GM19239 (cell line): ENCODE measurements at regions not wholly inside any gene's neighbourhood (a gene's known extent, or its start where the extent isn't known, plus 50 kb on each side); places are given as distances from the start of the nearest gene placed in this dataset.
A peak's percentile ranks its signal among the peaks of the same experiment; 100 is the strongest.
"Not testable (repeated sequence)": the region's sequence is repeated elsewhere in the genome, so short reads cannot be mapped to it uniquely, and the experiment has no call there.

Experiments
- DNase-seq: peaks from one replicate; pipeline ENCODE4 v3.0.0; 2011; ENCODE audit warnings: low spot score; ENCODE audit not compliant: insufficient read length
- FAIRE-seq: peaks from 2 replicates; lab custom pipeline; 2011; peaks lifted over from hg19 to GRCh38; lab: Jason Lieb, UNC

DNA sequence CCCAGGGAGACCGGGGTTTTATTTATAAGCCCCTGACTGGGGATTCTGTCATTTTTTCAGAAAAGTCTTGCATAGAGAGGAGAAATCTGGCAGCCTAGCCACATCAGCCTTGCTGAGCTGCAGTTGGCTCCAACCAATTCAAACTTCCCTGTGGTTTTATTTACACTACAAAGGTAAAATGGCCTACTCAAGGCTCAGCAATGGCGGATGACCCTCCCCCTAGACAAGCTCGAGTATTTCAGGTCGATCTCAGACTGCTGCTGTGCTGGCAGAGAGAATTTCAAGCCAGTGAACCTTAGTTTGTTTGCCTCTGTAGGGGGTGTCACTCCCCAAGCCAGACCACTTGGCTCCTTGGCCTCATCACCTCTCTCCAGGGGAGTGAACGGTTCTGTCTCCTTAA is 52.9 kb downstream of the CDY2A start:
- DNase-seq, FAIRE-seq: not testable (repeated sequence)

DNA sequence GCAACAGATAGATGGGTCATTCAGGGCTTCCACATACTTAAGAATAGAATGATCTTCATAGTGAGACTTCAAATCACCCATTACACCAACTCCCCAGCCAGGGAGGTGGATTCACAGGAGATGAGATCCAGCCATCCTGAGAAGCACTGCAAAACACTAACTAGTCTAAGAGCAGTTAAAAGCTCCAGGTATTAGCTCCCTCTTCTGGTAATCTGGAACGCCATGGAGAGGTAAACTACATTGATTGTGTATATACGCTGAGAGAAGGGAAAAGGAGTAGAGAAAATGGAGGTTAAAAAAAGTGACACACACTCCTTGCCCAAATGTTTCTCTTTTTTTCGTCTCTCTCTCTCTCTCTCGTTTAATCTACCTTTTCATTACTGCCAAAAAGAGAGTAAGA is 60.3 kb downstream of the CDY2A start:
- FAIRE-seq, DNase-seq: not testable (repeated sequence)

DNA sequence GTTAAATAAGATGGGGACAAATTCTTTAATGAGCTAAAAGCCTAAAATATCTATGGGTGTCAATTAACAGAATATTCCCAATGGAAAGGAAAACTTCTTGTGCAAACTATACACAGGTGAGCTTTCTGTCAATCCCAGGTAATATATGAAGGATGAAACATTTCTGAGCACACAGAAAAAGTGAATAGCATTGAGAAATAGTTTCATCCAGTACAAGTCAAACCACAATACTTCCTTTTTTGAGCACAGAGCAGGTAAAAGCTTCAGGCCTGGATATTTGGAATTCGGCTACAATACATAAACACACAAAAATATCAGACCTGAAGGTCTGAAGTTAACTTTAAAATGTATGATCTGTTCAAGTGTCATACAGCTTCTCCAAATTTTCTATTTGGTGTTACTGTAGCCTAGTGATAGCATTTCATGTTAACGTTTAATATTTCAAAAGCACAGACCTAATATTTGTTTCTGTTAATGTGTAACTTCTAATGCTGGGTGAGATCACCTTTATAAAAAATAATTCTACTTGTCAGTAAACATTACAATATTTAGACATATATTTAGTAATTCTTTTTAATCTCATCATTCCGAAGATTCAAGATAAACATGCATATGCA is 60.9 kb downstream of the CDY2A start:
- not testable (repeated sequence) for FAIRE-seq

DNA sequence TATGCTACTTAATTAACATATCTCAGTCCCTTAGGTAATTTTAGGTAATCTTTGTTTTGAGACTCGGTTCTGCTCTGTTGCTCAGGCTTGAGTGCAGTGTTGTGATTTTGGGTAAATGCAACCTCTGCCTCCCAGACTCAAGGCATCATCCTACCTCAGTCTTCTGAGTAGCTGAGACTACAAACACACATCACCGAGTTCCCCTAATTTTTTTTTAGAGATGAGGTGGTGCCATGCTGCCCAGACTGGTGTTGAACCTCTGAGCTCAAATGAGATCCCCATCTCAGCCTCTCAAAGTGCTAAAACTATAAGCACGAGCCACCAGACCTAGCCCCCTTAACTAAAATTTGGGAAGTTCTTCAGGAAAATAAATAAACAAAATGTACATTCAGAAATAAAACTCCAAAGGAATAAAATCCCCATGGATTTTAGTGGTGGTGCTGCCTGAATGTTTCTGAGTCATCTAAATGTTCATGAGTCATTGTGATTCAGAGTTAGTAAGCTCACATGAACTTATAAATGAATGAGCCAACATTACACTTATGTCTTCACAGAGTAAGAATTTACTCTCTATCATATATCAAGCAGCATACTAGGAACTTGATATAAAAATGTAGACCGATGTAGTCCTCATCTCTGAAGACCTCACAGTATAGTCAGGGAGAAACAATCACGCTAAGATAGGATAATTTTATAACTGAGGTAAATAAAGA is 62.5 kb downstream of the CDY2A start:
- FAIRE-seq, DNase-seq: not testable (repeated sequence)

More for the DNA sequence above, 60.9 kb downstream of the CDY2A start:
- DNase-seq: not testable (repeated sequence)

DNA sequence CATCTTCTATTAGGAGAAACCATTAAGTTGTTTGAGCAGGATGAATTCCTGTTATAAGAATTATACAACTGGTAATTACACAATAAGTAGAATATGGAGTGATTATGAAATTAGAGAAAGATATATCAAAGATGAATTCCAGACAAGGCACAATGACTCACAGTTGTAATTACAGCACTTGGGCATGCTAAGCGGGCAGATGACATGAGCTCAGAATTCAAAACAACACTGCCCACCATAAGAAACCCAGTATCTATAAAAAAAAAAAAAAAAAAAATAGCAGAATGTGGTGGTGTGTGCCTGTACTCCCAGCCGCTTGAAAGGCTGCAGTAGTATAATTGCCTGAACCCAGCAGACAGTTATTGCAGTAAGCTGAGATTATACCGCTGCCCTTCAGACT is 67.4 kb downstream of the CDY2A start:
- not testable (repeated sequence) for FAIRE-seq, DNase-seq

DNA sequence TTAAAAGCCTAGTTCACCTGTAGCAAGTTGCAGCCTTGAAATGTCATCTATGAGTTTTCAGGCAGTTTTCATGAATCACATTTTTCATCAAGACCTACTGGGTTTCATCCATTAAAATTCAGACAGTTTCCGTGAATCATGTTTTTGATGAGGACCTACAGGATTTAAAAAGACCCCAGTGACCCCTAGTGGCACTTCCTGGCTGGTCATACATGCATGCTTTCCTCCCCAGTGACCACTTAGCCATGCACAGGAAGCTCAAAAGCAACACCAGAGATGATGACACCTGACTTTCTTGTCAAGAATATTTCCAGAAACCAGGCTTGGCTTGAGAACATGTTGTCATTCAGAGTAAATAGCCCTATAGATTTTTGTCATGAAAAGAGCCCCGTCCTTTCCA is 80.1 kb downstream of the CDY2A start:
- FAIRE-seq, DNase-seq: not testable (repeated sequence)

DNA sequence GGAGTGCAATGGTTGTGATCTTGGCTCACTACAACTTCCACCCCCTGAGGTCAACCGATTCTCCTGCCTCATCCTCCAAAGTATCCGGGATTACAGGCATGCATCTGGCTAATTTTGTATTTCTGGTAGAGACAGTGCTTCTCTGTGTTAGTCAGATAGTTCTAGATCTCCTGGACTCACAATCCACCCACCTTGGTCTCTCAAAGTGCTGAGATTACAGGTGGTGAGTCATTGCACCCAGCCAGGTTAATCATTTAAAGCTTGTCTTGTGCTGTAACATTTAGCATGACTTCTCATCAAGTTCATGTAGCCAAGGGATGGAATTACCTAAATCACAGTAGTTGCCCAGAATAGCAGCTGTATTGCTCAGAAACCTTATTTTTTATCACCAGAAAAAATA is 92.8 kb downstream of the CDY2A start:
- not testable (repeated sequence) for DNase-seq, FAIRE-seq

DNA sequence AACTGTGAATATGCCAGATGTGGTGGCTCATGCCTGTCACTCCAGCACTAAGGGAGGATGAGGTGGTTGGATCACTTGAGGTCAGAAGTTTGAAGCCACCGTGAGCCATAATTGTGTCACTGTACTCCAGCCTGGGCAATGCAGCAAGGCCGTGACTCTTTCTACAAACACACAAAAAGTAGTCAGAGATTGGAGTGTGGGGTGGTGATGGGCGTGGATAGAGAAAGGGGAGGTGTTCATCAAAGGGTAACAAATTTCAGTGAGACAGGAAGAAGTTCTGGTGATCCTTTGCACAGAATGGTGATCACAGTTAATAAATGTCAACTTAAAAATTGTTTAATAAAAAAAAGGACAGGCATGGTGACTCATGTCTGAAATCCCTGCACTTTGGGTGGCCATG is 112.1 kb downstream of the CDY2A start:
- FAIRE-seq, DNase-seq: not testable (repeated sequence)

DNA sequence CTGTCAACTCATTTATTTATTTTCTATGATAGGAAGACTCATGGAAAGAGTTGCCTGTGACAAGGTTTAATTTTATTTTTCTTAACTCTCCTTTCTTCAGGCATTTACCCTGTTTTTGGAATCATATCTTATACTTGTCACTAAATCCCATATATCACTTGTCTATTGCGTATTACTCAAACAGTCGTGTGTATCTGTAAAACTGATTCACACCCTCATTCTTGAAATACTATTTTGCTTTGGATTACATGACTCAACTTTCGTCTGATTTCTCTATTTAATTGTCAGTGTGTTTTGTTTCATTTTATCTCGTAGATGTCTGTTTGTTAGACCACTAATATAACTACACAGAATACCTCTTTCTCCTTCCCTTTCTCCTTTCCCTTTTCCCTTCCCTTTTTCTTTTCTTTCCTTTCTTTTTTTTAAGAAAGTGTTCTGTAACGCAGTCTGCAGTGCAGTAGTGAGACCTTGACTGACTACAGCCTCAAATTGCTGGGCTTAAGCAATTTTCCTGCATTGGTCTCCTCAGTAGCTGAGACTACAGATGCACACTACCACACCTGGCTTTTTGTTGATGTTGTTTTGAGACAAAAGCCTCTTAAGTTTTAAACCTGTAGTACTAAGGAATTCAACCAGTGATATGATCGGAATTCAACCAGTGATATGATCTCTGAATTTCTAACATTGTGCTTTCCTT is 113.9 kb downstream of the CDY2A start:
- FAIRE-seq, DNase-seq: not testable (repeated sequence)

DNA sequence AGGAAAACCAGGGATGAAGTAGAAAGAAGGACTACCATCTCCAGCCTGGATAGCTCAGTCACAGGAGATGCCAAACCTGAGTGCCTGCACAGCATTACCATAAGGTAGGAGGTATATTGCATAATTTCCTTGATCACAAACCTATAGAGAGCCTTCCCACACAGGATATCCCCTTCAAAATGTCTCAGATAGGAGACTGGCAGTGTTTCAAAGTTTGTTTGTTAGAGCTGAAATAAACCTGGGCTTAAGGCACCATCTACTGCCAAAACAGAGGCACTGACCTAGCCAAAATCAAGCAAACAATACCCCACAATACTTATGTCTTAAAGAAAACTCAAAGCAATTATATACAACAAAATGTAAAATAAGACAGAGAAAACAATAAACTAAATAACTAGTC is 120.8 kb downstream of the CDY2A start:
- DNase-seq, FAIRE-seq: not testable (repeated sequence)

DNA sequence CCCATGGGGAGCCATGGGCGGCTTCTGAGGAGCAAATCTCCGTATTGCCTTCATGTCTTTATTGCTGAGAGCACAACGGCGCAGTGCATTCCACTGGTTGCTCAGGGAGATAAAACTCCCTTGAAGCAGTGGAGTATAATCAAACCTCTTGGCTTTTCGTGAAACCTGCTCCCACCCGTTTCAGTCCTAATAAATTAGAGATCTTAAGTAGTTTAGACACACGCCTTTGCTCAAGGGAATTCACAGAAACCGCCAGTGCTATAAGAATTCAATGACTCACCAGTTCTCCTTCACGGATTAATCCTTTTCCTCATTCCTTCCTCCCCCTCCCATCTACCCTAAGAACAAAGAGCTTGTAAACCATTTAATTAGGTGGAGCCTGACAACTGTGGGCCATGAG is 127.0 kb downstream of the CDY2A start:
- FAIRE-seq, DNase-seq: not testable (repeated sequence)

DNA sequence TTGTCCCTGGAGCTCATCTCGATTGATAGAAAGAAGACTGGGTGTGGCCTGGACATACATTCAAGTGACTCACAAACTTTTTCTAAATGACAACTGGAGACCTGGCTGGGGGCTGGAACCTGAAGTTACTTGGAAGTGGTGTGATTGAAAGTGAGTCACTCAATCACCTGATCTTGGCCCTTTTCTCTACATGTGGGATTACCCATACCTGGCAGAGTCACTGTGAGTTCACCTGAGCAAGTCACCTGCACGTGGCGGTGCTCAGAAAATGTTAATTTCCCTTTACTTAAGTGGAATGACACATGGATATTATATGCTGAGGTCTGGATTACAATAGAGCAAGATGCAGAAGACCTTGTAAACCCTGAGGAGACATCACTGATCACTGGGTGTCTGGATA is 140.2 kb downstream of the CDY2A start:
- not testable (repeated sequence) for FAIRE-seq

DNA sequence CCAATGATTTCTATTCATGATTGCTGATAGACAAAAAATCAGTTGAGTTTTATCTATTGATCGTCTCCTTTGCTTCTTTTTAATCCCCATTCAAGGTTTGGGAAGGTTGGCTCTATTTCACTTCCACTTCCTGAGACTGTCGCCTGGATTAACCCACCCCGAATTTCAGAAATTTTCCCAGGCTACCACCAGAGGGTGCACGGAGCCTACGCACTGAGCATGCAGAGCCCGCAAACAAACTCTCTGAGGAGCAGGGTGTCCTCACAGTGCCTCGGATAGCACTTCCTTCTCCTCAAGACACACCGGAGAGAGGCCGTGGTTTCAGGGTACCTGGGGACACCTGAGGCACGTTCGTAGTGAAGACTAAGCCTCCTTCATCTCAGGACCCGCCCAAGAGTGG is 150.5 kb downstream of the CDY2A start:
- DNase-seq, FAIRE-seq: not testable (repeated sequence)

More for the DNA sequence above, 140.2 kb downstream of the CDY2A start:
- not testable (repeated sequence) for DNase-seq

DNA sequence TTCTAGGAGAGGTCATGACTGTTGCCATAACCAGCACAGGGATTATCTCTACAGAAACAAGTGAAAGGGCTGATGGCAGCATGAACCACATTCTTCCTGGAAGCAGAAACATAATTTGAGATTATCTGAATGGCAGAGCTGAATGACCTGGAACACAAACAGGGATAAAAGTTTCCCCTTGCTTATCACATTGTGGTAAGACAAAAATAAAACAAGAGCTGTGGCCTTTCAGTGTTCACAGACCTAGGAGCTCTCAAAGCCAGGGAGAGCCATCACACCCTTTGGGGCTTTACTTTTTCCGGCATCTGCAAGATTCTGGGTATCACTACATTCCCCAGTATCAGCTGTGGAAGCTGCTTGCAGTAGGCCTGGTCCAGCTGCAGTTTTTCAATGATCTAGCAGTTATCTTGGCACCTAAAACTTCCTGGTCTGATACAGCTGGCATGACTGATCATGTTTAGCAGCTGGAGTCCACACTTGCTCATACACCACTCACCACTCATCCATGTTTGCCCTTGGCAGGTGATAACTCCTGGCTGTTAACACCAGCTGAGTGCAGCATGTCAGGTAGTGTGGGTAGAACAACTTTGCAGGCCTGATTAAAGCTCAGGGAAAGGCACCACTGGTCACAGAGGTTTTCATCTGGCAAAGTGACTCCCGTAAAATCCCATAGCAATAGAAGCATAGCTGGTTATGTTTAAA is 163.5 kb downstream of the CDY2A start:
- DNase-seq: not testable (repeated sequence)
- peak; percentile 44 for FAIRE-seq

DNA sequence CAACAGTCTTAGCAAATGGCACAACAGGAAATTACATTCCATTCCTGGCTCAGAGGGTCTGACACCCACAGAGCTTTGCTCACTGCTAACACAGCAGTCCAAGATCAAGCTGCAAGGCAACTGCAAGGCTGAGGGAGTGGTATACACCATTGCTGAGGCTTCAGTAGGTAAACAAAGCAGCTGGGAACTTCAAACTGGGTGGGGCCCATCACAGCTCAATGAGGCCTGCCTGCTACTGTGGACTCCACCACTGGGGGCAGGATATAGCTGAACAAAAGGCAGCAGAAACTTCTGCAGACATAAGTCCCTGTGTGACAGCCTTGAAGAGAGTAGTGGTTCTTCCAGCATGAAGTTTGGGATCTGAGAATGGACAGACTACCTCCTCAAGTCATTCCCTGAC is 212.0 kb downstream of the CDY2A start:
- not testable (repeated sequence) for DNase-seq, FAIRE-seq

DNA sequence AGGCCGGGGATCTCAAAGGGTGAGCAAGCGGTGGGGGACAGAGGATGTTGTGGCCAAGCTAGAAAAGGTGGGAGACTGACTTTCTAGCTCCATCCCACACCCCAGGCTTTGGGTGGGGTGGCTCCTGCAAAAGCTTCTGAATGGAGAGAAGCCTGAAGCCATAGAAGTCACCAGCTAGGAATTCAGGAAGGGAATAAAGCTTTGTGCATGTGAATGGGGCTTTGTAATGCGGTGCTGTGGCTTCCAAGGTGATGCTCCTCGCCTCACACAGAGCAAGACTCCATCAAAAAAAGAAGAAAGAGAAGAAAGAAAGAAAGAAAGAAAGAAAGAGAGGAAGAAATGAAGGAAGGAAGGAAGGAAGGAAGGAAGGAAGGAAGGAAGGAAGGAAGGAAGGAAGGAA is 237.0 kb downstream of the CDY2A start:
- not testable (repeated sequence) for DNase-seq, FAIRE-seq

DNA sequence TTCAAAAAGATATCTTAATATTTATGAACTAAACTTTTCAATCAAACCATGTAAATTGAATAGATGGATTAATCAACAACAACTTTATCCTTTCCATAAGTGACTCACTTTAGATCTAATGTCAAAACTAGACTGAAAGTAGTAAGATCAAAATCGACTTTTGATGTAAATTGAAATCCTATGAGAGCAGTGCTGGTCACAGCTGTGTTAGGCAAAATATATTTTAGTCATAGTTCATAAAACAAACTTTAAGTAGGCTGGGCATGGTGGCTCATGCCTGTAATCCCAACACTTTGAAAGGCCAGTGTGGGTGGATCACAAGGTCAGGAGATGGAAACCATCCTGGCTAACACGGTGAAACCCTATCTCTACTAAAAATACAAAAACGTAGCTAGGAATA is 245.5 kb downstream of the CDY2A start:
- DNase-seq, FAIRE-seq: not testable (repeated sequence)

DNA sequence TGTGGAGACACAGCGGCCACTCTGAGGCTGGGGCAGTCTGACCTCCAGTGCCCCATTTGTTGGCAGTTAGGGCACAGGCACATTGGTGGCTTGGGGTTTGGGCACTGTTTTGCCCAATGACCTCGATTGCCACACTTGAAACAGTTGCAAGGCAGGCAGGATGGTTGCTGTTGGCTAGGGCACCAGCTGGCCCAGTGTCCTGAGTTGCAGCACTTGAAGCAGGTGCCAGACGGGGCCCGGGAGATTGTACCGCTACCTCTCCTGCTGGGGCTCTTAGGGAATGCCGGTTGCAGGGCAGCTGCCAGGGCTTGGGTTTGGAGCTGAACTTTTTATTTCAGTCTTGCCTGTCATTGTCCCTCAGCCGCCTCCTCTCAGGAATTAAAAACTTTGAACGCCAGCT is 252.2 kb upstream of the HSFY1 start:
- not testable (repeated sequence) for DNase-seq, FAIRE-seq

DNA sequence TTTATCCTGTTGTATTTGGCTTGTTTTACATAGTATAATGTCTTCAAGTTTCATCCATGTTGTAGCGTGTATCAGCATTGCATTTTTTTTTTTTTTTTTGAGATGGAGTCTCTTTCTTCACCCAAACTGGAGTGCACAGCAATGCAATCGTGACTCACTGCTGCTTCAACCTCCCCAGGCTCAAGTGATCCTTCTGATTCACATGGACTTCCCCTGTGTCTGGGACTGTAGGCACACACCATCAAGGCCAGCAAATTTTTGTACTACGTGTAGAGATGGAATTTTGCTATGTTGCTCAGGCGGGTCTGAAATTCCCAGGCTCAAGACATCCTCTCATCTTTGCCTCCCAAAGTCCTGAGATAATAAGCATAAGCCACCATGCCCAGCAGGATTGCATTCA is 248.1 kb upstream of the HSFY1 start:
- DNase-seq, FAIRE-seq: not testable (repeated sequence)

DNA sequence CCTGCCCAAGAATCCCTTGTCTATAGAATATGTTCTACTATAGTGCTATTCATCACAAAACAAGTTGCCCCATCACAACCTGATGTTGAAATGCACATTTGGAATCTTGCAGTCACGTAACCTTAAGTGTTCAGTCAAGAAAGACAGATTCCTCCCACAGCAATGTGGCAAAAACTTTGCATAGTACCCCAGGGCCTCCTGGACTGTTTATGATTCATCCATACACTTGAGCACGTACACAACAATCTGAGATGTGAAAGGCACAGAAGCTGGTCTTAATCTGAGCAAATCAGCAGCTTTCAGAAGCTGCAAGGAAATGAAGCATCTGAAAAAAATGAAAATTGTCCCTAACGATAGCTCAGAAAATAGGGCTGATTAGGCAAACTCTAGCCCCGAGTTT is 240.2 kb upstream of the HSFY1 start:
- not testable (repeated sequence) for FAIRE-seq

More for the DNA sequence above, 240.2 kb upstream of the HSFY1 start:
- DNase-seq: not testable (repeated sequence)
